ENCODE measurements at regions not wholly inside any gene's neighbourhood (a gene's known extent, or its start where the extent isn't known, plus 50 kb on each side); places are given as distances from the start of the nearest gene placed in this dataset.

DNA sequence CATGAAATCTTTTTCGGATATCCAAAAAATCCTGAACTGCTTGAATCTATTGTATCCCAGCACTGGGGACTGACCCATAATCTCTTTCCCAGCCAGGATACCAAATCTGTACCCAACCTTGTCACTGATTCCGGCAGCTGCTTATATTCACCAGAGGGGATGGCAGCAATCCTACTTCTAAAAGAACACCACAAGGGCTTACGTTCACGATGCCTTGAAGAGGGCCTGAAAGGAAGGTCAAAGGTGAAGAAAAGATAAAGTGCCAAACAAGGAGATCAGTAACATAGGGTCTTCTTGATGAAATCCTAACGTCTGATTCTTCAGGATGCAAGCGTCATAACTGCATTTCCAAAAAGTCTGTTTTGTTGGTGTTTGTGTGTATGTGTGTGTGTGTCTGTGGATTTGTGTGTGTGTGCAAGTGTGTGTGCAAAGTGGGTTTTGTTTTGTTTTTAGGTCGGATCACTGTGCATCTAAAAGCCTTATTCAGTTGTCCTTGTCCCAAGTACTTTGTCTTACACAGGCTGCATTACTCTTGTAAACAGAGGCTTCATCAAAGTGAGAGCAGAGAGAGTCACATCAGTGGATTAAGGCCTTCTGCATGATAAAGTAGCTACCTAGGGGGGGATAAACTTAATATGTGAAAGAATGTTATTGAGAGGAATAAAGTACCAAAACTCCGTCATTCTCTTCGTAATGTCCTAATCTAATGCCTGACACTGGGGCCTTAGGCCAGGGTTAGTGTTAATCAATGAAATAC is 179.3 kb downstream of the BARHL2 start:
- no peak for TF ChIP-seq POLR2A (IDR thresholded peaks at IDR 0.05)
- TF ChIP-seq, protein P1, sequence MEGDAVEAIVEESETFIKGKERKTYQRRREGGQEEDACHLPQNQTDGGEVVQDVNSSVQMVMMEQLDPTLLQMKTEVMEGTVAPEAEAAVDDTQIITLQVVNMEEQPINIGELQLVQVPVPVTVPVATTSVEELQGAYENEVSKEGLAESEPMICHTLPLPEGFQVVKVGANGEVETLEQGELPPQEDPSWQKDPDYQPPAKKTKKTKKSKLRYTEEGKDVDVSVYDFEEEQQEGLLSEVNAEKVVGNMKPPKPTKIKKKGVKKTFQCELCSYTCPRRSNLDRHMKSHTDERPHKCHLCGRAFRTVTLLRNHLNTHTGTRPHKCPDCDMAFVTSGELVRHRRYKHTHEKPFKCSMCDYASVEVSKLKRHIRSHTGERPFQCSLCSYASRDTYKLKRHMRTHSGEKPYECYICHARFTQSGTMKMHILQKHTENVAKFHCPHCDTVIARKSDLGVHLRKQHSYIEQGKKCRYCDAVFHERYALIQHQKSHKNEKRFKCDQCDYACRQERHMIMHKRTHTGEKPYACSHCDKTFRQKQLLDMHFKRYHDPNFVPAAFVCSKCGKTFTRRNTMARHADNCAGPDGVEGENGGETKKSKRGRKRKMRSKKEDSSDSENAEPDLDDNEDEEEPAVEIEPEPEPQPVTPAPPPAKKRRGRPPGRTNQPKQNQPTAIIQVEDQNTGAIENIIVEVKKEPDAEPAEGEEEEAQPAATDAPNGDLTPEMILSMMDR (IDR thresholded peaks at IDR 0.05), result no peak
